Bronchial epithelial cell (primary cell): ENCODE measurements at regions not wholly inside any gene's neighbourhood (a gene's known extent, or its start where the extent isn't known, plus 50 kb on each side); places are given as distances from the start of the nearest gene placed in this dataset.

Source experiments
- DNase-seq: peaks from one replicate; pipeline ENCODE4 v3.0.0-alpha.2; 2010; ENCODE audit warnings: low read depth
- FAIRE-seq: peaks from 2 replicates; lab custom pipeline; 2011; peaks lifted over from hg19 to GRCh38; lab: Jason Lieb, UNC
- H3K27me3 ChIP-seq: 2 replicates; pipeline ENCODE4 v1.5.1; 2011; ENCODE audit warnings: low read length; ENCODE audit not compliant: control insufficient read depth, insufficient read depth
- H3K36me3 ChIP-seq: 2 replicates; pipeline ENCODE4 v1.5.1; 2011; ENCODE audit warnings: low read length; ENCODE audit not compliant: control insufficient read depth, insufficient read depth
- H3K4me3 ChIP-seq: 2 replicates; pipeline ENCODE4 v1.5.1; 2011; ENCODE audit warnings: mild to moderate bottlenecking, low read depth, low read length, control low read depth
- CTCF ChIP-seq: IDR thresholded peaks from 2 replicates; pipeline ENCODE4 v1.5.1; 2011; ENCODE audit warnings: mild to moderate bottlenecking, moderate library complexity, low read length, control low read depth, inconsistent platforms; ENCODE audit not compliant: insufficient read depth, severe bottlenecking

GRCh38 chr17:53631486-53631885 lies 191.2 kb upstream of the KIF2B start:
- Histone ChIP-seq H3K27me3 (no peaks in the 10 kb centered on the region), H3K36me3 (no peaks in the 10 kb centered on the region), H3K4me3 (no peak overlapping the region)
- no peak for FAIRE-seq
- no peak for TF ChIP-seq CTCF
- DNase-seq = no peak

GRCh38 chr17:53630638-53631037 lies 192.1 kb upstream of the KIF2B start:
- FAIRE-seq (no peak), DNase-seq (no peak)
- Histone ChIP-seq H3K36me3 (no peaks in the 10 kb centered on the region), H3K27me3 (no peaks in the 10 kb centered on the region), H3K4me3 (no peak overlapping the region)
- TF ChIP-seq CTCF = no peak

DNA sequence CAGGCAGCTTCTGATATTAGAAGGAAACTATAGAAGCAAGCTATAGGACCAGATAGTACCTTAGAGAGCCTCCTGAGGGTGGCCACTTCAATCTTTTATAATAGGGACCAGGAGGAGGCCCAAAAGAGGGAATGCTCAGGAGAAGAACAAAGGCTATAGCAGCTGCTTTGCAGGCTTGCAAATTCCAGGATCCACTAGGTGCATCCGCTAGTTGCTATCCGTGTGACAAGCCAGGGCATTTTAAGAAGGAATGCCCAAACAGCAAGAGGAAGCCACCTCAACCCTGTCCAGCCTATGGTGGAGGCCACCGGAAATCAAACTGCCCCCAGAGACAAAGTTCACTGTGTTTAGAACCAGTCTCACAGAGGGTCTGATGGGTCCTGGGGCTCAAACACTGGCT lies 192.6 kb upstream of the KIF2B start:
- no peaks in the 10 kb centered on the region for H3K36me3 ChIP-seq
- no peak for TF ChIP-seq CTCF
- H3K27me3 ChIP-seq = no peaks in the 10 kb centered on the region
- DNase-seq (no peak), FAIRE-seq (no peak)
- H3K4me3 ChIP-seq = no peak overlapping the region

DNA sequence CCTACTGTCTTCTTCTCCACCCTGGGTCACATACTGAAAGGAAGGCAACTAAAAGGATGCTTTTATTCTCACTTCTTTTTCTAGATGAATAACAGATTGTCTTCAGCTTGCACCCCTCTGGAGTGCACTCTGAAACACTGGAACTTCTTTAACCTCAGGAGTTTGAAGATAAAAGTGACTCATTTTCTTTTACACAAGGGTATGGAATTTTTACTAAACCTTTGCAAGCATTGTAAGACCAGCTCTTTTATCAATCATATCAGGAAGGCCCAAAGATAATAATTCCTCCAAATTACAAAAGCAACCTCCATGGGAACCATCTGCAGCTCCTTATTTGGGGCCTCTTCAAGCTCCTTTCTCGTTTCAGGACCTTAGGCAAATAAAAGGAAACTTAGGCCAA lies 193.5 kb upstream of the KIF2B start:
- no peak for FAIRE-seq
- Histone ChIP-seq H3K4me3 (no peak overlapping the region), H3K27me3 (no peaks in the 10 kb centered on the region), H3K36me3 (no peaks in the 10 kb centered on the region)
- peak; percentile 22 for DNase-seq
- TF ChIP-seq CTCF = no peak

- DNase-seq (peak; percentile 78), FAIRE-seq (no peak)
- Histone ChIP-seq H3K27me3 (no peaks in the 10 kb centered on the region), H3K36me3 (no peaks in the 10 kb centered on the region), H3K4me3 (no peak overlapping the region)
- TF ChIP-seq CTCF = no peak
Observed at GRCh38 chr17:53628011-53628410, 194.7 kb upstream of the KIF2B start.

GRCh38 chr17:53627511-53627910 lies 195.2 kb upstream of the KIF2B start:
- FAIRE-seq = no peak
- H3K4me3 ChIP-seq = no peak overlapping the region
- TF ChIP-seq CTCF = no peak
- DNase-seq = peak; percentile 68
- no peaks in the 10 kb centered on the region for H3K27me3 ChIP-seq
- no peaks in the 10 kb centered on the region for H3K36me3 ChIP-seq
